ENCODE measurements at regions not wholly inside any gene's neighbourhood (a gene's known extent, or its start where the extent isn't known, plus 50 kb on each side); places are given as distances from the start of the nearest gene placed in this dataset.

DNA sequence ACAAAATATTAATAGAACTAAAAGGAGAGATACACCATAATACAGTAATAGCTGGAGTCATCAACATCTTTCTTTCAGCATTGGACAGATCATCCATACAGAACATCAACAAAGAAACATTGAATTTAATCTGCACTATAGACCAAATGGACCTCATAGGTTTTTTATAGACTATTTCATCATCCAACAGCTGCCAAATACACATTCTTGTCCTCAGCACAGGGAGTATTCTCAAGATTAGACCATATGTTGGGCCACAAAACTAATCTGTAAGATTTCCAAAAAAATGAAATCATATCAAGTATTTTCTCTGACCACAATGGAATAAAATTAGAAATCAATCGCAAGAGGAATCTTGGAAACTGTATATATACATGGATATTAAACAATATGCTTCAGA is 86.9 kb downstream of the FSCB start:
- TF ChIP-seq, protein P1, sequence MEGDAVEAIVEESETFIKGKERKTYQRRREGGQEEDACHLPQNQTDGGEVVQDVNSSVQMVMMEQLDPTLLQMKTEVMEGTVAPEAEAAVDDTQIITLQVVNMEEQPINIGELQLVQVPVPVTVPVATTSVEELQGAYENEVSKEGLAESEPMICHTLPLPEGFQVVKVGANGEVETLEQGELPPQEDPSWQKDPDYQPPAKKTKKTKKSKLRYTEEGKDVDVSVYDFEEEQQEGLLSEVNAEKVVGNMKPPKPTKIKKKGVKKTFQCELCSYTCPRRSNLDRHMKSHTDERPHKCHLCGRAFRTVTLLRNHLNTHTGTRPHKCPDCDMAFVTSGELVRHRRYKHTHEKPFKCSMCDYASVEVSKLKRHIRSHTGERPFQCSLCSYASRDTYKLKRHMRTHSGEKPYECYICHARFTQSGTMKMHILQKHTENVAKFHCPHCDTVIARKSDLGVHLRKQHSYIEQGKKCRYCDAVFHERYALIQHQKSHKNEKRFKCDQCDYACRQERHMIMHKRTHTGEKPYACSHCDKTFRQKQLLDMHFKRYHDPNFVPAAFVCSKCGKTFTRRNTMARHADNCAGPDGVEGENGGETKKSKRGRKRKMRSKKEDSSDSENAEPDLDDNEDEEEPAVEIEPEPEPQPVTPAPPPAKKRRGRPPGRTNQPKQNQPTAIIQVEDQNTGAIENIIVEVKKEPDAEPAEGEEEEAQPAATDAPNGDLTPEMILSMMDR (IDR thresholded peaks at IDR 0.05): no peak
- no peak for TF ChIP-seq RARB (CRISPR knock-in tag; IDR thresholded peaks at IDR 0.05)
- TF ChIP-seq POLR2A (IDR thresholded peaks at IDR 0.05; ENCODE audit: low read length): no peak
- TF ChIP-seq, protein P2, sequence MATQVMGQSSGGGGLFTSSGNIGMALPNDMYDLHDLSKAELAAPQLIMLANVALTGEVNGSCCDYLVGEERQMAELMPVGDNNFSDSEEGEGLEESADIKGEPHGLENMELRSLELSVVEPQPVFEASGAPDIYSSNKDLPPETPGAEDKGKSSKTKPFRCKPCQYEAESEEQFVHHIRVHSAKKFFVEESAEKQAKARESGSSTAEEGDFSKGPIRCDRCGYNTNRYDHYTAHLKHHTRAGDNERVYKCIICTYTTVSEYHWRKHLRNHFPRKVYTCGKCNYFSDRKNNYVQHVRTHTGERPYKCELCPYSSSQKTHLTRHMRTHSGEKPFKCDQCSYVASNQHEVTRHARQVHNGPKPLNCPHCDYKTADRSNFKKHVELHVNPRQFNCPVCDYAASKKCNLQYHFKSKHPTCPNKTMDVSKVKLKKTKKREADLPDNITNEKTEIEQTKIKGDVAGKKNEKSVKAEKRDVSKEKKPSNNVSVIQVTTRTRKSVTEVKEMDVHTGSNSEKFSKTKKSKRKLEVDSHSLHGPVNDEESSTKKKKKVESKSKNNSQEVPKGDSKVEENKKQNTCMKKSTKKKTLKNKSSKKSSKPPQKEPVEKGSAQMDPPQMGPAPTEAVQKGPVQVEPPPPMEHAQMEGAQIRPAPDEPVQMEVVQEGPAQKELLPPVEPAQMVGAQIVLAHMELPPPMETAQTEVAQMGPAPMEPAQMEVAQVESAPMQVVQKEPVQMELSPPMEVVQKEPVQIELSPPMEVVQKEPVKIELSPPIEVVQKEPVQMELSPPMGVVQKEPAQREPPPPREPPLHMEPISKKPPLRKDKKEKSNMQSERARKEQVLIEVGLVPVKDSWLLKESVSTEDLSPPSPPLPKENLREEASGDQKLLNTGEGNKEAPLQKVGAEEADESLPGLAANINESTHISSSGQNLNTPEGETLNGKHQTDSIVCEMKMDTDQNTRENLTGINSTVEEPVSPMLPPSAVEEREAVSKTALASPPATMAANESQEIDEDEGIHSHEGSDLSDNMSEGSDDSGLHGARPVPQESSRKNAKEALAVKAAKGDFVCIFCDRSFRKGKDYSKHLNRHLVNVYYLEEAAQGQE (IDR thresholded peaks at IDR 0.05): no peak
- no peak for TF ChIP-seq NFE2L2 (conservative IDR thresholded peaks at IDR 0.05; ENCODE audit: low read length)
- no peak for TF ChIP-seq RAD21 (conservative IDR thresholded peaks at IDR 0.05 in 1 of 2, IDR thresholded peaks at IDR 0.05 in 1 of 2)
- no peak for TF ChIP-seq CBX8 (IDR thresholded peaks at IDR 0.05)
